Vagina (tissue), 2 donors: ENCODE measurements at regions not wholly inside any gene's neighbourhood (a gene's known extent, or its start where the extent isn't known, plus 50 kb on each side); places are given as distances from the start of the nearest gene placed in this dataset.

Experiments
- DNase-seq, 2 donors: peaks; one replicate each; pipeline ENCODE4 v3.0.0-alpha.2; 2017; ENCODE audit errors: extremely low spot score in 2 of 2
- H3K27ac ChIP-seq: fragments of 200-600 bp; sonication (generic); one replicate; pipeline ENCODE4 v1.5.1; 2019
- H3K27me3 ChIP-seq: fragments of 200-600 bp; sonication (generic); one replicate; pipeline ENCODE4 v1.5.1; 2019
- H3K36me3 ChIP-seq, 2 donors: fragments of 200-600 bp; sonication (generic); one replicate each; pipeline ENCODE4 v1.5.1; 2017 to 2019
- H3K4me1 ChIP-seq: fragments of 200-600 bp; sonication (generic); one replicate; pipeline ENCODE4 v1.5.1; 2019
- H3K4me3 ChIP-seq, 2 donors: fragments of 200-600 bp; sonication (generic); 1 replicate in 1 of 2; 2 replicates in 1 of 2; pipeline ENCODE4 v1.5.1; 2016 to 2019
- H3K9me3 ChIP-seq: fragments of 200-600 bp; sonication (generic); one replicate; pipeline ENCODE4 v1.5.1; 2019
- POLR2A ChIP-seq, 2 donors: fragments of 450-650 bp; IDR thresholded peaks; one replicate each; pipeline ENCODE4 v1.6.1; 2017; ENCODE audit warnings: antibody characterized with exemption in 2 of 2, mild to moderate bottlenecking in 2 of 2, moderate library complexity in 2 of 2
- POLR2AphosphoS5 ChIP-seq, 2 donors: sonication (generic); formaldehyde crosslinking; IDR thresholded peaks; one replicate each; pipeline ENCODE4 v1.9.0; 2017; ENCODE audit warnings: antibody characterized with exemption in 2 of 2, mild to moderate bottlenecking in 2 of 2, low read depth in 1 of 2; ENCODE audit not compliant: insufficient read depth in 1 of 2
- intact Hi-C: fragments of 100-400 bp; cut with DNase I; formaldehyde crosslinking; loops from one replicate; pipeline ENCODE4 v1.15.1; 2023
- TF ChIP-seq, protein P1 (sequence below), 3 experiments: fragments of 450-650 bp in 2 of 3; fragments of 200-600 bp in 1 of 3; sonication (generic) in 1 of 3; IDR thresholded peaks; one replicate each; pipeline ENCODE4 v1.5.1; 2017 to 2019; ENCODE audit warnings: antibody characterized with exemption in 3 of 3, mild to moderate bottlenecking in 2 of 3, moderate library complexity in 2 of 3

DNA sequence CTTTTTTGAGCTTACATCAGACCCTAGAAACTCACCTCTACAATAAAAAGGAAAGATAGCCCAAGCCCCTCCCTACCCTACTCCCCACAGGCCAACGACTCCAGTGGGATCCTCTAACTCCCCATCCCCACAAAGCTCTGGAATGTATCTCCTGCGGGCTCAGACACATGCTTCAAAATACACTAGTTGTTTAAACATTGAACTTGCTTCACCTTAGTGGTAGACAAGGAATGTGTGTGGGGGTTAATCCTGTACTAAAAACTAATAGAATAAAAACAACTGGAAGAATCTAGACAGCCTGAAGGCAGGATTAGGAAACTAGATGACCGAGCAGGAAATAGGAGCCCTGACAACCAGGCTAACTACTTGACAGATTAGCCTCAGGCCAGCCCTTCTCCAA is 211.5 kb downstream of the SUCLG1 start:
- Histone ChIP-seq H3K27ac (no peak overlapping the region), H3K36me3 (no peaks in the 10 kb centered on the region), H3K4me1 (no peaks in the 10 kb centered on the region), H3K9me3 (no peaks in the 10 kb centered on the region), H3K27me3 (no peaks in the 10 kb centered on the region), H3K4me3 (no peak overlapping the region)
- DNase-seq: no peak
- intact Hi-C loops: no loop called here
- no peak for TF ChIP-seq POLR2A (IDR thresholded peaks at IDR 0.05)
- TF ChIP-seq POLR2AphosphoS5 (IDR thresholded peaks at IDR 0.05; ENCODE audit: insufficient read depth in 1 of 2, low read depth in 1 of 2): no peak
- TF ChIP-seq, protein P1, sequence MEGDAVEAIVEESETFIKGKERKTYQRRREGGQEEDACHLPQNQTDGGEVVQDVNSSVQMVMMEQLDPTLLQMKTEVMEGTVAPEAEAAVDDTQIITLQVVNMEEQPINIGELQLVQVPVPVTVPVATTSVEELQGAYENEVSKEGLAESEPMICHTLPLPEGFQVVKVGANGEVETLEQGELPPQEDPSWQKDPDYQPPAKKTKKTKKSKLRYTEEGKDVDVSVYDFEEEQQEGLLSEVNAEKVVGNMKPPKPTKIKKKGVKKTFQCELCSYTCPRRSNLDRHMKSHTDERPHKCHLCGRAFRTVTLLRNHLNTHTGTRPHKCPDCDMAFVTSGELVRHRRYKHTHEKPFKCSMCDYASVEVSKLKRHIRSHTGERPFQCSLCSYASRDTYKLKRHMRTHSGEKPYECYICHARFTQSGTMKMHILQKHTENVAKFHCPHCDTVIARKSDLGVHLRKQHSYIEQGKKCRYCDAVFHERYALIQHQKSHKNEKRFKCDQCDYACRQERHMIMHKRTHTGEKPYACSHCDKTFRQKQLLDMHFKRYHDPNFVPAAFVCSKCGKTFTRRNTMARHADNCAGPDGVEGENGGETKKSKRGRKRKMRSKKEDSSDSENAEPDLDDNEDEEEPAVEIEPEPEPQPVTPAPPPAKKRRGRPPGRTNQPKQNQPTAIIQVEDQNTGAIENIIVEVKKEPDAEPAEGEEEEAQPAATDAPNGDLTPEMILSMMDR (IDR thresholded peaks at IDR 0.05): no peak

DNA sequence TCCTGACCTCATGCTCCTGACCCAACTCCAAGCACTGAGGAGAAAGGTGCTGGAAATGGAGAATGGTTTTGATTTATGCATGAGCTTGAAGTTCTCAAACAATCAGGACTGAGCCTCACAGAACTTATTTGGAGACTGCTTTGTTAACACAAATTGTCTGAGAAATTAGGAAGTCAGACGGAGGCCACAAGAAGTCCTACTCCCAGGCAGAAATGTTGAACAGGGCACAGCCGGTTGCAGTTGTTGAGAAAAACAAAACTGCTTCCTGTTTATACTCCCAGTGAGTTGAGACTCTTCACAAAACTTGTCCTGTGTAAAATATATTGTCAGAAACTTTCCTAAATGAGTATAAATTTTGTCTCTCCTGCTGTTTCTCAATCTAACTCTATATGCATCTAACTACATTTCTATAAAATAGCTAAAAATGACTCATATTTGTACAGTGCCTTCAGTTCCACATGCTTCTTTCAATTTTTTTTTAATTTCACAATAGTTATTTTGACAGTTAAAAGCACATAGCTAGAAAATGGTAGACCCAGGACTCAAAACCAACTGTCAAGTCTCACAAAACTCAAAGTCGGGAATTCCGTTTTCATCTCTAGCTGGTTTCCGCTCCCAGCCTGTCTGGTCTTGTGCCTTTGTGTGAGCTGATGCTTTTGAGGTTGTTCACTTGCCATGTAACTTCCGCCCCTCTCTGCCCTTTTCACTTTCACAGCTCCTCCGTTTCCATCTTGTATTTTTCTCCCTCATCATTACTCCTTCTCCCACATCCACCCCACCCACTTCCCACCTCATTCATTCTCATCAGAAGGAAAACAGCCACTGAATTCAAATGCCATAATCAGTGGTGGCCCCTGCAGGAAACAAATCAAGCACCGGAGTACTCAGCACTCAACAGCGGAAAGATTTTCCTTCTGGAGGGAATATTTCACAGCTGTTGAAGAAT is 215.0 kb downstream of the SUCLG1 start:
- H3K27ac ChIP-seq: no peak overlapping the region
- TF ChIP-seq POLR2A (IDR thresholded peaks at IDR 0.05) (no peak), POLR2AphosphoS5 (IDR thresholded peaks at IDR 0.05; ENCODE audit: insufficient read depth in 1 of 2, low read depth in 1 of 2) (no peak)
- no peaks in the 10 kb centered on the region for H3K36me3 ChIP-seq
- H3K4me1 ChIP-seq: no peaks in the 10 kb centered on the region
- H3K9me3 ChIP-seq: no peaks in the 10 kb centered on the region
- H3K4me3 ChIP-seq: no peak overlapping the region
- no peak for DNase-seq
- intact Hi-C loops: no loop called here
- no peaks in the 10 kb centered on the region for H3K27me3 ChIP-seq

DNA sequence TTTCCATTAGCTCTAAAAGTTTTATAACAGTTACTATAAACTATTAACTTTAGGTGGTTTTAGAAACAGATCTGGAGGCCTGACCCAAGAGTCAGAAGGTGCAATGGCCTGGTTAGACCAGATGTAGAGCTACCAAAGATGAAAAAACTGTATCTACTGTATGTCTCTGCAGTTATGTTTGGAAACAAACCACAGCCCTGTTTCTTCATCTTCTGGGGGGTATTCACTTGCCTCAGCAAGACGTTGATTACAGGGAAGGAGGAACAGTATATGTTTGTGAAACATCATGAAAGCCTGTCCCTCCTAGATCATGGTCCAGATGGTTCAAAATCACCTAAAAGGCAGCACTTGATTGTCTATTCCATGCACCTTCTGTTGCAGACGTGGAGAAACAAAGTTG is 220.2 kb downstream of the SUCLG1 start:
- intact Hi-C loops: no loop called here
- Histone ChIP-seq H3K27me3 (no peaks in the 10 kb centered on the region), H3K9me3 (no peaks in the 10 kb centered on the region), H3K4me3 (no peak overlapping the region), H3K36me3 (no peaks in the 10 kb centered on the region), H3K27ac (no peak overlapping the region), H3K4me1 (no peaks in the 10 kb centered on the region)
- DNase-seq: no peak
- TF ChIP-seq POLR2AphosphoS5 (IDR thresholded peaks at IDR 0.05; ENCODE audit: insufficient read depth in 1 of 2, low read depth in 1 of 2): no peak
- no peak for TF ChIP-seq POLR2A (IDR thresholded peaks at IDR 0.05)
- TF ChIP-seq, protein P1 (IDR thresholded peaks at IDR 0.05): no peak

DNA sequence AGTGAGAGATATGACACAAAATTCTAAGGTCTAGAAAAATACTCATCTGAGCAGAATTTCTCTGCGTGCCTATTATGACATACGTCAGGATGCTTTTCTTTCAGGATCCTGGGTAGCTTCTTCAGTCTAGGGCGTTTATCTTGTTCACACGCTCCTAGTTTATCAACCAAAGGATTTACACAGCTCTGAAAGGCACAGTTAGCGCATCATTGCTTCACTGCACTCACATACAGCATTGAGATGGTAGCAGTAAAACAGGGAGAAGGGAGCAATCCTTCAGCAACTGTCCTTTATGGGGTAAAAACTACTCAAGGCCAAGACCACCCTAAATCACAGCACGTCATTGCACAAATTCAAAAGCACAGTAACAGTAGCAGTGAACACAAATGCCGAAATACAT is 222.8 kb downstream of the SUCLG1 start:
- no peaks in the 10 kb centered on the region for H3K27me3 ChIP-seq
- no peak for DNase-seq
- H3K4me3 ChIP-seq: no peak overlapping the region
- no peaks in the 10 kb centered on the region for H3K36me3 ChIP-seq
- intact Hi-C loops: no loop called here
- H3K27ac ChIP-seq: no peak overlapping the region
- H3K4me1 ChIP-seq: no peaks in the 10 kb centered on the region
- TF ChIP-seq, protein P1 (IDR thresholded peaks at IDR 0.05): no peak
- TF ChIP-seq POLR2A (IDR thresholded peaks at IDR 0.05) (no peak), POLR2AphosphoS5 (IDR thresholded peaks at IDR 0.05; ENCODE audit: insufficient read depth in 1 of 2, low read depth in 1 of 2) (no peak)
- H3K9me3 ChIP-seq: no peaks in the 10 kb centered on the region

DNA sequence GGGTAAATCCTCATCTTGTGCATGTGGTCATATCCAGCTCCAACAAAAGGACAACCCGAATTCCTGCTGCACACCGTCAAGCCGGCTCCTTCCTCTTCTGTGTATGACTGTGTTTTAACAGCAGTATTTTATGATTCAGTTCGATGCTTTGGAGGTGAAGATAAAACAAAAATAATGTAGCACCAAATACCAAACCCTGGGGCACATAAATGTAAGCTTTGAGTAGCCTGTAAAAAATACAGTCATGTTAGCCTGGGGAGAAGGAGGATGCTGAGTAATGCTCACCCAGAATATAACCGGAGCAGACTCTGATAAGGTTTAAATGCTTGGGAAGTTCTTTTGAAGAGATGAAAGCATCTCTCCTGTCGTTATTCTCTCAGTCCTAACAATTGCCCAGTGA is 225.0 kb downstream of the SUCLG1 start:
- Histone ChIP-seq H3K36me3 (no peaks in the 10 kb centered on the region), H3K27ac (no peak overlapping the region), H3K4me3 (no peak overlapping the region), H3K27me3 (no peaks in the 10 kb centered on the region), H3K4me1 (no peaks in the 10 kb centered on the region), H3K9me3 (no peaks in the 10 kb centered on the region)
- TF ChIP-seq POLR2AphosphoS5 (IDR thresholded peaks at IDR 0.05; ENCODE audit: insufficient read depth in 1 of 2, low read depth in 1 of 2) (no peak), POLR2A (IDR thresholded peaks at IDR 0.05) (no peak)
- TF ChIP-seq, protein P1 (IDR thresholded peaks at IDR 0.05): no peak
- intact Hi-C loops: no loop called here
- no peak for DNase-seq
